ENCODE measurements at regions not wholly inside any gene's neighbourhood (a gene's known extent, or its start where the extent isn't known, plus 50 kb on each side); places are given as distances from the start of the nearest gene placed in this dataset.

GRCh38 chr5:93929131-93929530, 187.7 kb upstream of the POU5F2 start:
- TF ChIP-seq CTCF (IDR thresholded peaks at IDR 0.05): no peak
- DNase-seq: no peak
- Histone ChIP-seq H3K9me3 (no peaks in the 10 kb centered on the region), H3K4me3 (no peak overlapping the region), H3K36me3 (ENCODE audit: low read depth) (no peaks in the 10 kb centered on the region), H3K4me1 (ENCODE audit: low read depth) (no peaks in the 10 kb centered on the region)
- intact Hi-C loops (cut with DNase I, micrococcal nuclease): no loop called here
- no peak for ATAC-seq

GRCh38 chr5:93926831-93927620, 185.6 kb upstream of the POU5F2 start:
- no peak for DNase-seq
- Histone ChIP-seq H3K4me1 (ENCODE audit: low read depth) (no peaks in the 10 kb centered on the region), H3K4me3 (no peak overlapping the region), H3K9me3 (no peaks in the 10 kb centered on the region), H3K36me3 (ENCODE audit: low read depth) (no peaks in the 10 kb centered on the region)
- no peak for TF ChIP-seq CTCF (IDR thresholded peaks at IDR 0.05)
- no peak for ATAC-seq
- intact Hi-C loops (cut with DNase I, micrococcal nuclease): no loop called here

GRCh38 chr5:93925321-93925720, 183.9 kb upstream of the POU5F2 start:
- no peaks in the 10 kb centered on the region for H3K9me3 ChIP-seq
- intact Hi-C loops (cut with DNase I, micrococcal nuclease): no loop called here
- no peaks in the 10 kb centered on the region for H3K4me1 ChIP-seq (ENCODE audit: low read depth)
- DNase-seq (no peak), ATAC-seq (no peak)
- no peaks in the 10 kb centered on the region for H3K36me3 ChIP-seq (ENCODE audit: low read depth)
- TF ChIP-seq CTCF (IDR thresholded peaks at IDR 0.05): no peak
- no peak overlapping the region for H3K4me3 ChIP-seq

GRCh38 chr5:93924628-93925027, 183.2 kb upstream of the POU5F2 start:
- Histone ChIP-seq H3K4me1 (ENCODE audit: low read depth) (no peaks in the 10 kb centered on the region), H3K4me3 (no peak overlapping the region), H3K9me3 (no peaks in the 10 kb centered on the region), H3K36me3 (ENCODE audit: low read depth) (no peaks in the 10 kb centered on the region)
- DNase-seq (no peak), ATAC-seq (no peak)
- intact Hi-C loops (cut with DNase I, micrococcal nuclease): no loop called here
- TF ChIP-seq CTCF (IDR thresholded peaks at IDR 0.05): no peak

- H3K36me3 ChIP-seq (ENCODE audit: low read depth): no peaks in the 10 kb centered on the region
- DNase-seq (no peak), ATAC-seq (no peak)
- H3K4me1 ChIP-seq (ENCODE audit: low read depth): no peaks in the 10 kb centered on the region
- no peak for TF ChIP-seq CTCF (IDR thresholded peaks at IDR 0.05)
- no peak overlapping the region for H3K4me3 ChIP-seq
- H3K9me3 ChIP-seq: no peaks in the 10 kb centered on the region
- intact Hi-C loops (cut with DNase I, micrococcal nuclease): no loop called here
Measured at GRCh38 chr5:93922551-93922950, 181.2 kb upstream of the POU5F2 start.

All from mucosa of descending colon (tissue), 3 donors.